GM12878 (cell line): ENCODE measurements at regions not wholly inside any gene's neighbourhood (a gene's known extent, or its start where the extent isn't known, plus 50 kb on each side); places are given as distances from the start of the nearest gene placed in this dataset.

Experiments used
- ATAC-seq: fragments of 200-7000 bp; cut with Tn5 transposase; 3 replicates; pipeline ENCODE4 v1.9.1; 2020; ENCODE audit warnings: mild to moderate bottlenecking, moderate library complexity
- BruUV-seq: library from RNA; stranded (reverse); fragments of 400-500 nt; replicated peaks from 2 replicates; lab custom pipeline; 2021; lab: Mats Ljungman, UMichigan
- CTCF ChIA-PET: fragments of 300-600 bp; sonication (Branson Sonifier 250); formaldehyde crosslinking; extraction: SDS; loops from one replicate; lab custom pipeline; 2021; ENCODE audit warnings: inconsistent platforms; lab: Yijun Ruan, JAX
- POLR2A ChIA-PET: fragments of 350-600 bp; formaldehyde crosslinking; extraction: SDS; loops from one replicate; lab custom pipeline; 2021; ENCODE audit warnings: inconsistent platforms; lab: Charles Lee
- RAD21 ChIA-PET: fragments of 300-600 bp; sonication (Branson Sonifier 250); formaldehyde crosslinking; loops from one replicate; lab custom pipeline; 2023; ENCODE audit warnings: antibody characterized with exemption; ENCODE audit not compliant: unreplicated experiment; lab: Charles Lee
- SMC1A ChIA-PET: fragments of 300-600 bp; sonication (Branson Sonifier 250); formaldehyde crosslinking; loops from one replicate; lab custom pipeline; 2023; ENCODE audit not compliant: unreplicated experiment, uncharacterized antibody; lab: Charles Lee
- DNase-seq: peaks from one replicate; pipeline ENCODE4 v3.0.0-alpha.2; 2011; ENCODE audit warnings: low read depth, low spot score
- FAIRE-seq: peaks from 3 replicates; lab custom pipeline; 2011; peaks lifted over from hg19 to GRCh38; lab: Jason Lieb, UNC
- H2AFZ ChIP-seq: 2 replicates; pipeline ENCODE4 v1.6.0; 2011; ENCODE audit warnings: low read depth, low read length, control low read depth; ENCODE audit not compliant: control insufficient read depth
- H3K27ac ChIP-seq: 2 replicates; pipeline ENCODE4 v1.5.1; 2011; ENCODE audit warnings: control low read depth; ENCODE audit not compliant: control insufficient read depth, insufficient read depth
- H3K27me3 ChIP-seq, 2 experiments: replicated peaks in 1 of 2; 2 replicates each; pipeline versions ENCODE4 v1.6.0 to v1.6.1; 2011; ENCODE audit warnings: low read length in 1 of 2; ENCODE audit not compliant: control insufficient read depth in 2 of 2, insufficient read depth in 2 of 2
- H3K36me3 ChIP-seq, 2 experiments: 2 replicates each; pipeline ENCODE4 v1.5.1; 2011; ENCODE audit warnings: low read length in 1 of 2; ENCODE audit not compliant: control insufficient read depth in 2 of 2, insufficient read depth in 2 of 2
- H3K4me1 ChIP-seq: 2 replicates; pipeline ENCODE4 v1.6.1; 2011; ENCODE audit warnings: mild to moderate bottlenecking, low read length, moderate library complexity, mixed read lengths; ENCODE audit not compliant: control insufficient read depth, insufficient read depth
- H3K4me2 ChIP-seq: 2 replicates; pipeline ENCODE4 v1.6.0; 2011; ENCODE audit warnings: control low read depth; ENCODE audit not compliant: control insufficient read depth, insufficient read depth
- H3K4me3 ChIP-seq: fragments of 200-600 bp; sonication (generic); 2 replicates; pipeline ENCODE4 v1.5.1; 2016
- H3K79me2 ChIP-seq: 2 replicates; pipeline ENCODE4 v1.6.0; 2011; ENCODE audit warnings: low read length; ENCODE audit not compliant: control insufficient read depth, insufficient read depth
- H3K9ac ChIP-seq: 2 replicates; pipeline ENCODE4 v1.8.0; 2011; ENCODE audit warnings: low read length, control low read depth, mixed read lengths; ENCODE audit not compliant: control insufficient read depth, insufficient read depth
- H3K9me3 ChIP-seq: replicated peaks from 3 replicates; pipeline ENCODE4 v1.5.1; 2011; ENCODE audit warnings: mild to moderate bottlenecking, low read length; ENCODE audit not compliant: control insufficient read depth, insufficient read depth
- H4K20me1 ChIP-seq: 2 replicates; pipeline ENCODE4 v1.6.0; 2011; ENCODE audit not compliant: control insufficient read depth, insufficient read depth
- BHLHE40 ChIP-seq, 2 experiments: fragments of 450-650 bp in 1 of 2; IDR thresholded peaks; 2 replicates each; pipeline ENCODE4 v1.6.1; 2011 to 2017; ENCODE audit warnings: low read depth in 2 of 2, borderline replicate concordance in 1 of 2, improper control_type of control experiment in 1 of 2, low read length in 1 of 2, mild to moderate bottlenecking in 1 of 2
- CBX3 ChIP-seq: fragments of 200-600 bp; sonication (generic); IDR thresholded peaks from 2 replicates; pipeline ENCODE4 v1.6.1; 2016; ENCODE audit warnings: low read depth, borderline replicate concordance
- CHD1 ChIP-seq: IDR thresholded peaks from 2 replicates; pipeline ENCODE4 v1.6.1; 2012; ENCODE audit warnings: low read depth, low read length, improper control_type of control experiment
- CREB1 ChIP-seq: IDR thresholded peaks from 2 replicates; pipeline ENCODE4 v1.6.1; 2012; ENCODE audit warnings: low read depth, mild to moderate bottlenecking, inconsistent platforms
- DPF2 ChIP-seq: fragments of 450-650 bp; IDR thresholded peaks from 2 replicates; pipeline ENCODE4 v1.6.1; 2017; ENCODE audit warnings: mild to moderate bottlenecking
- HCFC1 ChIP-seq: fragments of 150-350 bp; IDR thresholded peaks from 2 replicates; pipeline ENCODE4 v1.6.1; 2014; ENCODE audit warnings: low read length
- NRF1 ChIP-seq: conservative IDR thresholded peaks from 2 replicates; pipeline ENCODE4 v1.6.1; 2011; ENCODE audit warnings: mild to moderate bottlenecking, low read depth, low read length, improper control_type of control experiment
- POU2F2 ChIP-seq: IDR thresholded peaks from 3 replicates; pipeline ENCODE4 v1.6.1; 2011; ENCODE audit warnings: low read depth, mild to moderate bottlenecking, low read length, borderline replicate concordance
- RB1 ChIP-seq: fragments of 450-650 bp; formaldehyde crosslinking; IDR thresholded peaks from 2 replicates; pipeline ENCODE4 v1.6.1; 2017; ENCODE audit warnings: mild to moderate bottlenecking, borderline replicate concordance
- SIX5 ChIP-seq: IDR thresholded peaks from 2 replicates; pipeline ENCODE4 v1.6.1; 2011; ENCODE audit warnings: mild to moderate bottlenecking, low read depth, low read length, moderate library complexity; ENCODE audit not compliant: severe bottlenecking
- SMC3 ChIP-seq: IDR thresholded peaks from 2 replicates; pipeline ENCODE4 v1.6.1; 2011; ENCODE audit warnings: low read length, improper control_type of control experiment, borderline replicate concordance
- SREBF2 ChIP-seq: IDR thresholded peaks from 2 replicates; pipeline ENCODE4 v1.6.1; 2012; ENCODE audit warnings: mild to moderate bottlenecking, low read length
- TCF12 ChIP-seq: IDR thresholded peaks from 2 replicates; pipeline ENCODE4 v1.6.1; 2011; ENCODE audit warnings: low read depth, mild to moderate bottlenecking, low read length
- YBX1 ChIP-seq: fragments of 450-650 bp; IDR thresholded peaks from 2 replicates; pipeline ENCODE4 v1.6.1; 2016; ENCODE audit warnings: antibody characterized with exemption
- ZNF622 ChIP-seq: fragments of 450-650 bp; IDR thresholded peaks from 2 replicates; pipeline ENCODE4 v1.6.1; 2017; ENCODE audit warnings: mild to moderate bottlenecking, inconsistent platforms
- in situ Hi-C: fragments of 300-500 bp; cut with MboI; formaldehyde crosslinking; loops from 9 replicates; pipeline ENCODE4 v1.14.3; 2018; ENCODE audit warnings: mixed read lengths
- intact Hi-C: fragments of 100-400 bp; cut with micrococcal nuclease; formaldehyde crosslinking; loops from one replicate; pipeline ENCODE4 v1.14.2; 2022; ENCODE audit not compliant: unreplicated experiment

- no peaks in the 10 kb centered on the region for H3K4me1 ChIP-seq
- no peak overlapping the region for H2AFZ ChIP-seq
- no peaks in the 10 kb centered on the region for H4K20me1 ChIP-seq
- no peak for ATAC-seq
- ChIA-PET CTCF (interaction anchor here (0.6 kb wide), 1 partner anchor 106 kb away, joined by 4 read pairs; no protein-coding TSS in a partner anchor), SMC1A (no interaction called here), RAD21 (no interaction called here), POLR2A (no interaction called here)
- intact Hi-C loops, result no loop called here
- FAIRE-seq, result no peak
- no peak overlapping the region for H3K9ac ChIP-seq
- no peak for DNase-seq
- no peak overlapping the region for H3K4me3 ChIP-seq
- in situ Hi-C loops, result no loop called here
- BruUV-seq, result no TSS peak
- H3K36me3 ChIP-seq, result no peaks in the 10 kb centered on the region
- no peaks in the 10 kb centered on the region for H3K79me2 ChIP-seq
- H3K27me3 ChIP-seq, result no peaks in the 10 kb centered on the region; a peak in 1 of 4 replicates
- no peak overlapping the region for H3K27ac ChIP-seq
- H3K9me3 ChIP-seq, result no peaks in the 10 kb centered on the region
- no peak for TF ChIP-seq NRF1
- TF ChIP-seq CHD1, result no peak
- no peak for TF ChIP-seq POU2F2
- TF ChIP-seq SMC3, result no peak
- TF ChIP-seq HCFC1, result no peak
- no peak for TF ChIP-seq ZNF622
- no peak for TF ChIP-seq YBX1
- TF ChIP-seq RB1, result no peak
- no peak for TF ChIP-seq DPF2
- TF ChIP-seq SREBF2, result no peak
- TF ChIP-seq CREB1, result no peak
- TF ChIP-seq CBX3, result no peak
- TF ChIP-seq TCF12, result no peak
- TF ChIP-seq BHLHE40 (IDR thresholded peaks at IDR 0.05; ENCODE audit: borderline replicate concordance in 1 of 2, low read depth in 2 of 2, low read length in 1 of 2), result no peak
- no peak for TF ChIP-seq SIX5
- TF ChIP-seq, all 136 proteins: peak for 0
- H3K4me2 ChIP-seq, result no peak overlapping the region
Observed at GRCh38 chr1:208837242-208837641, 593.1 kb upstream of the PLXNA2 start.
